Transverse colon (tissue), 4 donors: ENCODE measurements at regions not wholly inside any gene's neighbourhood (a gene's known extent, or its start where the extent isn't known, plus 50 kb on each side); places are given as distances from the start of the nearest gene placed in this dataset.

ENCODE experiments used
- CTCF ChIP-seq, 5 experiments: fragments of 200-600 bp in 3 of 5; fragments of 450-650 bp in 2 of 5; sonication (generic) in 3 of 5; IDR thresholded peaks; 1 replicate in 2 of 5; 2 replicates in 3 of 5; pipeline ENCODE4 v1.5.1; 2016 to 2017; ENCODE audit warnings: antibody characterized with exemption in 5 of 5, inconsistent platforms in 3 of 5, mild to moderate bottlenecking in 2 of 5, moderate library complexity in 1 of 5
- POLR2A ChIP-seq: fragments of 450-650 bp; IDR thresholded peaks from one replicate; pipeline ENCODE4 v1.6.1; 2016; ENCODE audit warnings: antibody characterized with exemption, mild to moderate bottlenecking, moderate library complexity
- POLR2AphosphoS5 ChIP-seq, 3 donors: sonication (generic); formaldehyde crosslinking; IDR thresholded peaks; one replicate each; pipeline ENCODE4 v1.6.1; 2016; ENCODE audit warnings: antibody characterized with exemption in 3 of 3

- TF ChIP-seq CTCF (IDR thresholded peaks at IDR 0.05) (no peak), POLR2AphosphoS5 (IDR thresholded peaks at IDR 0.05) (no peak), POLR2A (no peak)
Measured at GRCh38 chr2:180630756-180631155, 349.6 kb upstream of the UBE2E3 start.
